Ishikawa (cell line): ENCODE measurements at regions not wholly inside any gene's neighbourhood (a gene's known extent, or its start where the extent isn't known, plus 50 kb on each side); places are given as distances from the start of the nearest gene placed in this dataset.

Experiments used
- CEBPB ChIP-seq: IDR thresholded peaks from 2 replicates; pipeline ENCODE4 v1.6.1; 2012
- CREB1 ChIP-seq: IDR thresholded peaks from 2 replicates; pipeline ENCODE4 v1.6.1; 2012; ENCODE audit warnings: low read depth
- EGR1 ChIP-seq: IDR thresholded peaks from 2 replicates; pipeline ENCODE4 v1.6.1; 2012
- EP300 ChIP-seq: IDR thresholded peaks from 2 replicates; pipeline ENCODE4 v1.6.1; 2012; ENCODE audit warnings: borderline replicate concordance
- FOXM1 ChIP-seq: IDR thresholded peaks from 2 replicates; pipeline ENCODE4 v1.6.1; 2012; ENCODE audit warnings: low read depth, borderline replicate concordance
- MAX ChIP-seq: IDR thresholded peaks from 2 replicates; pipeline ENCODE4 v1.6.1; 2012
- NFIC ChIP-seq: IDR thresholded peaks from 2 replicates; pipeline ENCODE4 v1.6.1; 2012
- RAD21 ChIP-seq: IDR thresholded peaks from 2 replicates; pipeline ENCODE4 v1.6.1; 2012; ENCODE audit warnings: low read depth
- REST ChIP-seq: IDR thresholded peaks from 2 replicates; pipeline ENCODE4 v1.6.1; 2012; ENCODE audit warnings: low read depth, mild to moderate bottlenecking
- TAF1 ChIP-seq: IDR thresholded peaks from 2 replicates; pipeline ENCODE4 v1.6.1; 2012; ENCODE audit warnings: low read depth, mild to moderate bottlenecking
- TCF12 ChIP-seq: IDR thresholded peaks from 2 replicates; pipeline ENCODE4 v1.6.1; 2012; ENCODE audit warnings: low read depth
- TEAD4 ChIP-seq: IDR thresholded peaks from 2 replicates; pipeline ENCODE4 v1.6.1; 2012
- USF1 ChIP-seq: IDR thresholded peaks from 2 replicates; pipeline ENCODE4 v1.6.1; 2012
- YY1 ChIP-seq: IDR thresholded peaks from 2 replicates; pipeline ENCODE4 v1.6.1; 2012; ENCODE audit warnings: low read depth
- ZBTB7A ChIP-seq: IDR thresholded peaks from 2 replicates; pipeline ENCODE4 v1.6.1; 2012; ENCODE audit warnings: low read depth

GRCh38 chr13:34343413-34343940 lies 525.5 kb downstream of the RFC3 start:
- TF ChIP-seq EP300 (no peak), ZBTB7A (no peak), FOXM1 (no peak), CEBPB (no peak), TAF1 (no peak), RAD21 (no peak), NFIC (no peak), REST (no peak), MAX (no peak), YY1 (no peak), EGR1 (no peak), TCF12 (no peak), TEAD4 (no peak), USF1 (no peak), CREB1 (no peak)

GRCh38 chr13:34344816-34345215 lies 526.9 kb downstream of the RFC3 start:
- no peak for TF ChIP-seq FOXM1
- no peak for TF ChIP-seq TAF1
- TF ChIP-seq USF1, result no peak
- TF ChIP-seq TCF12, result no peak
- no peak for TF ChIP-seq NFIC
- no peak for TF ChIP-seq MAX
- TF ChIP-seq RAD21, result no peak
- no peak for TF ChIP-seq EGR1
- no peak for TF ChIP-seq CEBPB
- no peak for TF ChIP-seq YY1
- no peak for TF ChIP-seq TEAD4
- TF ChIP-seq CREB1, result no peak
- no peak for TF ChIP-seq REST
- no peak for TF ChIP-seq ZBTB7A
- no peak for TF ChIP-seq EP300

GRCh38 chr13:34345258-34345965 lies 527.5 kb downstream of the RFC3 start:
- TF ChIP-seq TEAD4 (no peak), EP300 (no peak), TCF12 (no peak), CEBPB (no peak), NFIC (no peak), YY1 (no peak), ZBTB7A (no peak), RAD21 (no peak), CREB1 (no peak), FOXM1 (no peak), REST (no peak), EGR1 (no peak), MAX (no peak), USF1 (no peak), TAF1 (no peak)

GRCh38 chr13:34346626-34347025 lies 528.7 kb downstream of the RFC3 start:
- no peak for TF ChIP-seq USF1
- TF ChIP-seq TAF1, result no peak
- TF ChIP-seq CREB1, result no peak
- TF ChIP-seq TCF12, result no peak
- TF ChIP-seq MAX, result no peak
- TF ChIP-seq NFIC, result no peak
- TF ChIP-seq ZBTB7A, result no peak
- no peak for TF ChIP-seq EGR1
- no peak for TF ChIP-seq YY1
